ENCODE measurements at regions not wholly inside any gene's neighbourhood (a gene's known extent, or its start where the extent isn't known, plus 50 kb on each side); places are given as distances from the start of the nearest gene placed in this dataset.

DNA sequence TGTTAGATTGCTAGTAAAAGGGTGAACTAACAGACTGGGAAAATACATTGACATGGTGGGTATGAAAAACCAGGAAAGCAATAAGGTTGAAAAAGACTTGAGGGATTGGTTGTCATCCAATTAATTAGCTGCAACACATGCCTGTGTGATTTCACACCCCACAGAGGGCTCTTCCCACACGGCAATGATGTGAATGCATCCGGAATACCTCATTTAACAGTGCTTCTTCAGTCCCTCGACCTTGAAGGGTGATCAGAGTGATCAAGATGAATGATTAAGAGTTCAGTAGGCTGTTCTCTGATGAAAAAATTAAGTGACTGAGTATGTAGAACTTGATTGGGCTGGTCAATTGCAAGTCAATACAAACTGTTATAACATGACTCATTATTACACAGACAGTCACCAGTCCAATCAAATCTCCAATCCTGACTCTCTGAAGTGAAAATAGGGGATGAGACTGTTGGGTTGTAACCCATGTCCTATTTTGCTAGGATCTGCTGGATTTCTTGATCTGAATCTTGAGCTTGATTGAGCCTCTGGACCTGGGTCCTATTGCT, 924.9 kb upstream of the FAM98A start:
- TF ChIP-seq, protein P1, sequence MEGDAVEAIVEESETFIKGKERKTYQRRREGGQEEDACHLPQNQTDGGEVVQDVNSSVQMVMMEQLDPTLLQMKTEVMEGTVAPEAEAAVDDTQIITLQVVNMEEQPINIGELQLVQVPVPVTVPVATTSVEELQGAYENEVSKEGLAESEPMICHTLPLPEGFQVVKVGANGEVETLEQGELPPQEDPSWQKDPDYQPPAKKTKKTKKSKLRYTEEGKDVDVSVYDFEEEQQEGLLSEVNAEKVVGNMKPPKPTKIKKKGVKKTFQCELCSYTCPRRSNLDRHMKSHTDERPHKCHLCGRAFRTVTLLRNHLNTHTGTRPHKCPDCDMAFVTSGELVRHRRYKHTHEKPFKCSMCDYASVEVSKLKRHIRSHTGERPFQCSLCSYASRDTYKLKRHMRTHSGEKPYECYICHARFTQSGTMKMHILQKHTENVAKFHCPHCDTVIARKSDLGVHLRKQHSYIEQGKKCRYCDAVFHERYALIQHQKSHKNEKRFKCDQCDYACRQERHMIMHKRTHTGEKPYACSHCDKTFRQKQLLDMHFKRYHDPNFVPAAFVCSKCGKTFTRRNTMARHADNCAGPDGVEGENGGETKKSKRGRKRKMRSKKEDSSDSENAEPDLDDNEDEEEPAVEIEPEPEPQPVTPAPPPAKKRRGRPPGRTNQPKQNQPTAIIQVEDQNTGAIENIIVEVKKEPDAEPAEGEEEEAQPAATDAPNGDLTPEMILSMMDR (conservative IDR thresholded peaks at IDR 0.05) = no peak
- no peak for TF ChIP-seq EZH2 (IDR thresholded peaks at IDR 0.05; ENCODE audit: low read depth)

All from PC-9 (cell line).